ENCODE measurements at regions not wholly inside any gene's neighbourhood (a gene's known extent, or its start where the extent isn't known, plus 50 kb on each side); places are given as distances from the start of the nearest gene placed in this dataset.

- no peaks in the 10 kb centered on the region for H3K36me3 ChIP-seq (ENCODE audit: insufficient read depth)
These were observed 96.2 kb upstream of the GDNF start for GRCh38 chr5:37936091-37936490.

GRCh38 chr5:37933576-37933975 lies 93.7 kb upstream of the GDNF start:
- no peak overlapping the region for H2AFZ ChIP-seq
- H3K27ac Mint-ChIP-seq, result no peak overlapping the region
- no peaks in the 10 kb centered on the region; the same call in 2 of the 3 replicates for H3K36me3 Mint-ChIP-seq (ENCODE audit: low read depth)
- peaks cover 15% of the 10 kb centered on the region for H3K9me2 ChIP-seq (ENCODE audit: insufficient read depth)
- H3K79me2 ChIP-seq (replicated peaks; ENCODE audit: insufficient read depth), result no peaks in the 10 kb centered on the region
- no peaks in the 10 kb centered on the region for H3F3A ChIP-seq (replicated peaks; ENCODE audit: low read depth)
- no peak overlapping the region for H3K4me3 Mint-ChIP-seq
- H3K4me2 ChIP-seq, result no peak overlapping the region
- H3K27me3 ChIP-seq (ENCODE audit: insufficient read depth), result no peaks in the 10 kb centered on the region
- no peaks in the 10 kb centered on the region for H3K4me1 Mint-ChIP-seq
- ATAC-seq (no peak), DNase-seq (ENCODE audit: low spot score) (no peak)
- no peaks in the 10 kb centered on the region for H3K36me3 ChIP-seq (ENCODE audit: insufficient read depth)
- peaks cover 4% of the 10 kb centered on the region for H3K27me3 Mint-ChIP-seq (ENCODE audit: insufficient read depth, low read depth, poor library complexity)
- no peaks in the 10 kb centered on the region for H3K4me1 ChIP-seq (ENCODE audit: insufficient read depth)
- H3K27ac ChIP-seq (ENCODE audit: low read depth), result no peak overlapping the region
- no peaks in the 10 kb centered on the region for H4K20me1 ChIP-seq (replicated peaks; ENCODE audit: insufficient read depth)
- no peaks in the 10 kb centered on the region for H3K9me3 Mint-ChIP-seq
- no peak overlapping the region for H3K4me3 ChIP-seq
- no peak for TF ChIP-seq ZNF331 (CRISPR knock-in tag; IDR thresholded peaks at IDR 0.05; ENCODE audit: low read depth)
- TF ChIP-seq ETS1 (IDR thresholded peaks at IDR 0.05), result no peak
- TF ChIP-seq REST (IDR thresholded peaks at IDR 0.05; ENCODE audit: unreplicated experiment), result no peak
- TF ChIP-seq NANOG (IDR thresholded peaks at IDR 0.05; ENCODE audit: borderline replicate concordance), result no peak
- TF ChIP-seq STAT1 (IDR thresholded peaks at IDR 0.05; ENCODE audit: unreplicated experiment), result no peak
- TF ChIP-seq POLR2AphosphoS5 (IDR thresholded peaks at IDR 0.05; ENCODE audit: low read depth), result no peak

More at GRCh38 chr5:37936091-37936490, 96.2 kb upstream of the GDNF start:
- no peaks in the 10 kb centered on the region for H4K20me1 ChIP-seq (replicated peaks; ENCODE audit: insufficient read depth)
- no peak overlapping the region for H3K4me3 ChIP-seq
- no peak for TF ChIP-seq EZH2 (IDR thresholded peaks at IDR 0.05; ENCODE audit: low read depth, unreplicated experiment)
- TF ChIP-seq NANOG (IDR thresholded peaks at IDR 0.05; ENCODE audit: borderline replicate concordance), result no peak
- TF ChIP-seq ETS1 (IDR thresholded peaks at IDR 0.05), result no peak
- TF ChIP-seq ZNF114 (CRISPR knock-in tag; IDR thresholded peaks at IDR 0.05), result no peak
- no peak for TF ChIP-seq CREB1 (CRISPR knock-in tag; IDR thresholded peaks at IDR 0.05; ENCODE audit: low read depth)
- TF ChIP-seq ZNF331 (CRISPR knock-in tag; IDR thresholded peaks at IDR 0.05; ENCODE audit: low read depth), result no peak
- TF ChIP-seq JUNB (IDR thresholded peaks at IDR 0.05; ENCODE audit: unreplicated experiment), result no peak
- no peak for TF ChIP-seq STAT1 (IDR thresholded peaks at IDR 0.05; ENCODE audit: unreplicated experiment)
- no peak for TF ChIP-seq REST (IDR thresholded peaks at IDR 0.05; ENCODE audit: unreplicated experiment)
- TF ChIP-seq EZH2phosphoT487 (IDR thresholded peaks at IDR 0.05; ENCODE audit: unreplicated experiment), result no peak
- Mint-ChIP-seq H3K4me3 (no peak overlapping the region), H3K4me1 (no peaks in the 10 kb centered on the region), H3K27ac (no peak overlapping the region), H3K36me3 (ENCODE audit: low read depth) (no peaks in the 10 kb centered on the region), H3K27me3 (ENCODE audit: insufficient read depth, low read depth, poor library complexity) (no peaks in the 10 kb centered on the region), H3K9me3 (no peaks in the 10 kb centered on the region)
- H2AFZ ChIP-seq, result no peak overlapping the region
- no peaks in the 10 kb centered on the region for H3K4me1 ChIP-seq (ENCODE audit: insufficient read depth)
- H3K79me2 ChIP-seq (replicated peaks; ENCODE audit: insufficient read depth), result no peaks in the 10 kb centered on the region
- DNase-seq (ENCODE audit: low spot score) (no peak), ATAC-seq (no peak)
- no peak overlapping the region for H3K4me2 ChIP-seq
- no peak overlapping the region for H3K27ac ChIP-seq (ENCODE audit: low read depth)
- no peaks in the 10 kb centered on the region for H3K27me3 ChIP-seq (ENCODE audit: insufficient read depth)
- H3K9me2 ChIP-seq (ENCODE audit: insufficient read depth), result peaks cover 11% of the 10 kb centered on the region; the same call in 1 of the 2 replicates
- H3F3A ChIP-seq (replicated peaks; ENCODE audit: low read depth), result no peaks in the 10 kb centered on the region
